K562 (cell line): ENCODE measurements at regions not wholly inside any gene's neighbourhood (a gene's known extent, or its start where the extent isn't known, plus 50 kb on each side); places are given as distances from the start of the nearest gene placed in this dataset.

ENCODE experiments used
- ARID1B ChIP-seq: fragments of 450-650 bp; IDR thresholded peaks from 2 replicates; pipeline ENCODE4 v1.6.1; 2016; ENCODE audit warnings: antibody characterized with exemption, mild to moderate bottlenecking, inconsistent platforms
- ATF6 ChIP-seq: sonication (generic); formaldehyde crosslinking; IDR thresholded peaks from 2 replicates; pipeline ENCODE4 v1.4.0; 2020; ENCODE audit warnings: mild to moderate bottlenecking, missing genetic modification reagents
- DDX20 ChIP-seq: fragments of 450-650 bp; IDR thresholded peaks from 2 replicates; pipeline ENCODE4 v1.6.1; 2016; ENCODE audit warnings: missing genetic modification characterization, low read depth, mild to moderate bottlenecking, missing compliant biosample characterization, moderate library complexity
- FOXK1 ChIP-seq: sonication (generic); formaldehyde crosslinking; IDR thresholded peaks from 2 replicates; pipeline ENCODE4 v1.8.0; 2022; ENCODE audit warnings: missing genetic modification reagents, mild to moderate bottlenecking, borderline replicate concordance
- LARP7 ChIP-seq: fragments of 450-650 bp; IDR thresholded peaks from 2 replicates; pipeline ENCODE4 v1.6.1; 2016
- NCOA2 ChIP-seq, 2 experiments: fragments of 450-650 bp; IDR thresholded peaks; 2 replicates each; pipeline ENCODE4 v1.6.1; 2018; ENCODE audit warnings: mild to moderate bottlenecking in 2 of 2, moderate library complexity in 1 of 2; ENCODE audit not compliant: partially characterized antibody in 2 of 2
- POLR2G ChIP-seq: fragments of 200-400 bp; formaldehyde crosslinking; IDR thresholded peaks from 2 replicates; pipeline ENCODE4 v1.6.1; 2017; ENCODE audit warnings: low read depth, mild to moderate bottlenecking, antibody characterized with exemption, low read length, moderate library complexity
- ZBTB43 ChIP-seq: sonication (generic); formaldehyde crosslinking; IDR thresholded peaks from 2 replicates; pipeline ENCODE4 v1.8.0; 2023; ENCODE audit warnings: mild to moderate bottlenecking, missing genetic modification reagents

DNA sequence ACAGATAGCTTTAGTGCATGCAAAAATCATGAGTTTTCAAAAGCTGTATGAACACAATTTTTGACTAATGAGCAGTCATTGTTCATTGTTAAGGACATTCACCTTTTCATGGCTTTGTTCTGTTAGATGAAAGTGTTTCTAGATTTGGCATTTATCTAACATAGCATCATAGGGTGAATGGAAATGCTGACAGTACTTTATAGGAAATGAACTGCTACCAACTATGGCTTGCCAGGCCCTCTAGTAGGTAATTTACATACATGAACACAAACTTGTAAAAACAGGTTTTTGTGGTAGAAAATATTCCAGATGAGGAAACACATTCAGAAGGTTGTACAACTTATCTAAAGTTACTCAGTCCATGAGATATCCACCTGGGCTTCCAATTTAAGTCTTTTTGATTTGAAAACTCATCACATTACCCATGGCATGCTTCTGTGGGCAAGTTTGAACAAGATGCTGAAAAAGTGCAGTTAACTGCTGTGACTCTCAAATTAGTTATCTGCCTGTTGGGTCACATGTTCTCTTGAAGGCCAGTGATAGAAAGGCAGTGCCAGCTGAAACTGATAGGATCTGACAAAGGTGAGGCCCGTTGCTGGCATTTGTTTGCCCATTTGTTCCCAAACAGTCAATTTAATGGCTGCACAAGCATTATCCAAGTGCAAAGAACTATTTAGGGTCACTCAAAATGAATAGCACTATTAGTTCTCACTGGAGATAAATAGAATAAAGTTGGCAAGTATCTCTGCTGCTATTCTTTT lies 399.1 kb downstream of the MAN2A1 start (continued):
- TF ChIP-seq ATF6 (CRISPR knock-in tag) (no peak), ARID1B (no peak), FOXK1 (no peak), ZBTB43 (no peak), LARP7 (no peak), POLR2G (no peak), DDX20 (no peak), NCOA2 (IDR thresholded peaks at IDR 0.05; ENCODE audit: partially characterized antibody in 2 of 2) (no peak)
